HG03139 (cell line): ENCODE measurements at regions not wholly inside any gene's neighbourhood (a gene's known extent, or its start where the extent isn't known, plus 50 kb on each side); places are given as distances from the start of the nearest gene placed in this dataset.
"Not testable (repeated sequence)": the region's sequence is repeated elsewhere in the genome, so short reads cannot be mapped to it uniquely, and the experiment has no call there.

Experiments
- ATAC-seq: cut with Tn5 transposase; IDR thresholded peaks from one replicate; pipeline ENCODE4 v1.9.1; 2021; ENCODE audit not compliant: unreplicated experiment

- ATAC-seq = no peak
Observed at GRCh38 chr11:97729546-97730272, 1291.0 kb upstream of the CNTN5 start.

GRCh38 chr11:97732011-97732632, 1288.6 kb upstream of the CNTN5 start:
- ATAC-seq = no peak

- ATAC-seq = no peak
Observed at GRCh38 chr11:97738751-97739150, 1282.0 kb upstream of the CNTN5 start.

- no peak for ATAC-seq
Observed at GRCh38 chr11:97739932-97740800, 1280.6 kb upstream of the CNTN5 start.

GRCh38 chr11:97740801-97741151, 1280.0 kb upstream of the CNTN5 start:
- ATAC-seq = no peak

GRCh38 chr11:97742717-97743116, 1278.0 kb upstream of the CNTN5 start:
- ATAC-seq = no peak

GRCh38 chr11:97743205-97743742, 1277.5 kb upstream of the CNTN5 start:
- no peak for ATAC-seq

GRCh38 chr11:97745515-97746050, 1275.2 kb upstream of the CNTN5 start:
- ATAC-seq = no peak

- no peak for ATAC-seq
Observed at GRCh38 chr11:97746818-97747217, 1273.9 kb upstream of the CNTN5 start.

GRCh38 chr11:97751405-97751804, 1269.3 kb upstream of the CNTN5 start:
- ATAC-seq = no peak

- ATAC-seq = no peak
Observed at GRCh38 chr11:97751952-97752351, 1268.8 kb upstream of the CNTN5 start.

GRCh38 chr11:97754976-97755375, 1265.8 kb upstream of the CNTN5 start:
- ATAC-seq = no peak

- ATAC-seq = no peak
Observed at GRCh38 chr11:97756571-97757335, 1264.0 kb upstream of the CNTN5 start.

GRCh38 chr11:97761175-97761574, 1259.6 kb upstream of the CNTN5 start:
- ATAC-seq = no peak

GRCh38 chr11:97764193-97764592, 1256.6 kb upstream of the CNTN5 start:
- ATAC-seq = no peak

GRCh38 chr11:97764605-97765004, 1256.1 kb upstream of the CNTN5 start:
- no peak for ATAC-seq

- ATAC-seq = no peak
Observed at GRCh38 chr11:97770570-97770969, 1250.2 kb upstream of the CNTN5 start.

- ATAC-seq = no peak
Observed at GRCh38 chr11:97772705-97773104, 1248.0 kb upstream of the CNTN5 start.

GRCh38 chr11:97784388-97784787, 1236.4 kb upstream of the CNTN5 start:
- not testable (repeated sequence) for ATAC-seq

- no peak for ATAC-seq
Observed at GRCh38 chr11:97786961-97787360, 1233.8 kb upstream of the CNTN5 start.

GRCh38 chr11:97794876-97795275, 1225.9 kb upstream of the CNTN5 start:
- no peak for ATAC-seq
